HG02759 (cell line): ENCODE measurements at regions not wholly inside any gene's neighbourhood (a gene's known extent, or its start where the extent isn't known, plus 50 kb on each side); places are given as distances from the start of the nearest gene placed in this dataset.

Experiments used
- ATAC-seq: cut with Tn5 transposase; IDR thresholded peaks from one replicate; pipeline ENCODE4 v1.9.1; 2021; ENCODE audit warnings: mild to moderate bottlenecking, moderate library complexity; ENCODE audit not compliant: unreplicated experiment

DNA sequence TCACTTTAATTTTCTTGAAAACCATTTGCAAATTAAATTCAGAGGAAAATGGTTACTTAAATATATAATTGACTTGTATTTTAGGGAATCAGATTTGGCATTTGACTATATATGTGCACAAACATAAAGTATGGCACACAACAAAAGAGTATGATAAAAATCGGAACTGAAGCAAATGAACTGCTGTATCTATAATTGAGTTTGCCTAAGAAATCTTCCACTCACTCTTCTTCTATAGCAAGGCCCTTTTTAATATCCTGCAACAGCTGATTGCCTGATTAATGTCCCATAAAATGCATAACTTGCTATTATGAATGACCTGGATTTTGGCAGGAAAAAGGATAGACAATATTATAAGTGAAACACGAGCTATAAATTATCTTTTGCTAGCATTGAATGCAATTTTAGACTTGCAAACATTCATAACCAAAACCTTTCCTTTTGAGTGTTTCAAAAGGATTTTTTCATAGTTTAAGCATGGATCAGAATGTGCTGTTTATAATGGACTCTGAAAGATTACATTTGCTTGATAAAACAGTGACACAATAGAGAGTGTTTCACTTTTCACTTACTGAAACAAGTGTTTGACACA lies 2204.3 kb downstream of the MRPL39 start:
- no peak for ATAC-seq

DNA sequence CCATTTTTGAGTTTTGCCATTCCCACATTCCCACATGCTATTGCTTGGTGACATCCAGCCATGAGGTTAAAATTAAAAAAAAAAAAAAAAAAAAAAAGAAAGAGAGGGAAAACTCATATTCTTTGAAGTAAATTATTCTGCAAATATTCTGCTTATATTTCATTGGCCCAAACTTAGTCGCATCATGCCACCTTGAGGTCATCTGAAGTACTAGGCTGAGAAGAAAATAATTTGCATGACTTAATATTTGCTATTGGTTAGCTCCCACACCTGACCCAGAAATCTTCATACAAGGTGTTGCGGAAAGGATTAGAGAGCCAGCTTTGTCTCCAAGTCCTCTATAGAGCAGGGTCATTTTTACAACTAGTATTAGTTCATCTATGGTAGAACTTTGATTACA lies 2206.0 kb downstream of the MRPL39 start:
- ATAC-seq, result no peak

DNA sequence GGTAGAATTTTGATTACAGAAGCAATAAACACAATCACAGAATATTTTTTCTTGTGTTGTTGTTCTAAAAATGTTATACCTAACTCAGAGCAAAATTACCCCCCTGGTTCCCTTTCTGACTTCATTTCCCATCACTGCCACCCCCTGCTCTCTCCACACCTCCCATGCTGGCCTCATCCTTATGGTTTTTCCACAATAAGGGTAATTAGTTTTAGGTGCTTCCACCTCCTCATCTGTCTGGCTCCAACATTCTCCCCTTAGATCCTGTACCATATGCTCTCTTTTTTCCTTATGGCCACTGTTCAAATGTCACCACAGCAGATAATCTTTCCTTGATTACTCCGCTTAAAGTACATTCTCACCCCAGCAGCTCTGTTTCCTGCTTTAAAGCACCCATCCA lies 2208.6 kb downstream of the MRPL39 start:
- ATAC-seq, result no peak

DNA sequence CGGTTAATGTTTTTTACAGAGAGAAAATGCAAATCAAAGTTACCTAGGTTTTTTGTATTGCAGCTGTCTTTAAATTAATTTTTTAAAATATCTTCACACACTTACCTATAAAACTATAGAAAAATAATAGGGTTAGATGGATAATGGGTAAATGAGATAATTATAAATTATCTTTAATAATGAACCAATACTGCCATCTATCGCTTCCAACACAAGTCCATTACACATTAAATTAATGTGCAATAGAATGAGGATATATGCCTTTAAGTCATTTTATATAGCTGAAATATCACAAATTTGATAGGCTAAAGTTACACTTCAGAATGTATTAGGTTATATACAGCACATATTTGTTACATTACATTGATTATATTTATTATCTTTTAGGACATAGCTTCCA lies 2212.8 kb downstream of the MRPL39 start:
- no peak for ATAC-seq

DNA sequence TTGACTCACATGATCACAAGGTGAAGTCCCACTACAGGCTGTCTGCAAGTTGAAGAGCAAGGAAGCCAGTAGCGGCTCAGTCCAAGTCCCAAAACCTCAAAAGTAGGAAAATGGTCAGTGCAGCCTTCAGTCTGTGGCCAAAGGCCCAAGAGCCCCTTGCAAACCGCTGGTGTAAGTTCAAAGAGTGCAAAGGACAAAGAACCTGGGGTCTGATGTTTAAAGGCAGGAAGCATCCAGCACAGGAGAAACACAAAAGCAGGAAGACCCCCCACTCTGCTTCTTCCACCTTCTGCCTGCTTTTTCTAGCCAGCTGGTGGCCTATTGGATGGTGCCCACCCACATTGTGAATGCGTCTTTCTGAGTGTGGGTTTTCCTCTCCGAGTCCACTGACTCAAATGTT lies 2222.6 kb downstream of the MRPL39 start:
- ATAC-seq, result no peak

DNA sequence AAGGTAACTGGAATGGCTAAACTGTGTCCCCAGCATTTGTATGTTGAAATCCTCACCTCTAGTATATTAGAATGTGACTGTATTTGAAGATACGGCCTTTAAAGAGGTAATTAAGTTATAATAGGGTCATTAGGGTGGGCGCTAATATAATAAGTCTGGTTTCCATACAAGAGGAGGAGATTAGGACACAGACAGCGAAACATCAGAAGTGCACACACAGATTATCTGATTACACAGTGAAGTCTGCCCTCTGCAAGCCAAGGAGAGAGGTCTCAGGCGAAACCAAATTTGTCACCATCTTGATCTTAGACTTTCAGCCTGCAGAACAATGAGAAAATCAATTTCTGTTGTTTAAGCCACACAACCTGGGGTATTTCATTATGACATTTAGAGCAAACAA lies 2233.1 kb downstream of the MRPL39 start:
- ATAC-seq, result no peak

DNA sequence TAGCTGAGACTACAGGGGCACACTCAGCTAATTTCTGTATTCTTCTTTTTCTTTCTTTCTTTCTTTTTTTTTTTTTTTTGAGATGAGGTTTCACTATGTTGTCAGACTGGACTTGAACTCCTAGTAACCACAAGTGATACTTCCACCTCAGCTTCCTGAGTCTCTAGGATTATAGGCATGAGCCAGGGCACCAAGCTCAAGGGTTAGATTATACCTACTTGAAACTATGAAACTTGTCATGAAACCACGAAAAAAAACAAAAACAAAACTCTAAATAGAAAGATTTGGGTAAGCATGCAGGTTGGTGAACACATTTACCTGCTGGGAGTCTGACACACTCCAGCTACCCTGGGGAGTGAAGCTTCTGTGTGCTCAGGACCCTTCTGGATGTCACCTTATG lies 2250.4 kb downstream of the MRPL39 start:
- ATAC-seq, result no peak

DNA sequence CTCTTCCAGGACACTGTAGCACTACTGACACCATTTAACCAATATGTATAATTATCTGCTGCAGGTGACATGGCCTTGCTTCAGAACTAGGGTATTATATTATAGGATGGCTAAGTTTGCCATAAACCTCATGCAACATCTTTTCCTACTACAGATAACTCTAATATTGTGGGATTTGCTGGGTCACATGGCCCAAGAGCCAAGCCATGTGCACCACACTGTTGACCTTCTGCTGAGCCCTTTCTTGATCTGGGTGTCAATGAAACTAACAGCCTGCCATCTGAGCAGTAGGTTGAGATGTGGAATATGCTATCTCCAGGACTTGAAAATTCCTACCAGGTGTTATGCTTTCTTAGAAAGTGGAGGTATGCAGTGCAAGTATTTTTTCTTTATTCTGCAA lies 2291.1 kb downstream of the MRPL39 start:
- ATAC-seq, result no peak

DNA sequence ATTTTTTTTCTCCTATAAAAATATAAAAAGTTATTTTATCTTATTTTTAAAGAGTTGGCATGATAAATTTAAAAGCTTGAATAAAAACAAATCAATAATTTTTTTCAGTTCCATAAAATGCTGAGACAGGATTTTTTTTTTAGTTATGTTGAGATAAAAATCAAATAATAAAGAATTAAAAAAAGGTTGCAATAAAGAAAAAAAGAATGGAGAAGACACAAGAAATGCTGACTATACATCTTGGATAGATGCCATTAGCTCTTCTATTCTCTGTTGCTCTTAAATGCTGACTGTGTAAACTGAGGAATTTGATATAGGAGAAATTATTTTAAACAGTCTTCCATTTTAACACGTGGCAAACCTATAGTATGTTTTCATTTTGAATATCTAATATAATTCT lies 2298.5 kb downstream of the MRPL39 start:
- ATAC-seq, result no peak

DNA sequence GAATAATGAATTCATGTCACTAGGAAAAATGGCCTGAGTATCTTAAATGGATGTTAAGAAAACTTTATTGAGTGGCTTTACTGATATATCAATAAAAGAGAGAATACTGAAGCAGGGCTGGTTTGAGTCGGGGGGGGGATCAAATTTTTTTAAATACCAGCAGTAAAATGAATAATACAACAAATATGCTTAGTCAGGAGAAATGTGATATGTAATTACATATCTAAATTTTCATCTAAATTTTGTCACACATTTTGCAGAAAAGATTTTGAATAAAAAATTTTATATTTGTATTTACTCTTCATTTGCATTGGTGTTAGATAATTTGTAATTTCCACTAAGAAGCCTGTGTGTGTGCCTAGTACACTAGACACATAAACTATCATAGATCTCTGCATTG lies 2300.2 kb downstream of the MRPL39 start:
- no peak for ATAC-seq

DNA sequence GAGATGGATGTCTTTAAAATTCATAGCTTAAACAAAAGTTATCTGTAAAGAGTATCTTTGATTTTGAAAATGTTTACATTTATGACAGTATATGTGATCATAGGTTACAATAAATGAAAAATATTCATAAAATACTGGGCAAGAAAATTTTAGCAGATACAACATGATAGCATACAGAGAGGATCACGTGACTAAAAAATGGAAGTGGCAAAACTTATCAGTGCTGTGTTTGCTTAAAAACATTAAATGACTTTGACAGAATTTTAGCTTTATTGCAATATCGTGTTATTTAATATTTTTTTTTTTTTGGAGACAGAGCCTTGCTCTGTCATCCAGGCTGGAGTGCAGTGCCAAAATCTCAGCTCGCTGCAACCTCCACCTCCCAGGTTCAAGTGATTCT lies 2294.1 kb downstream of the NCAM2 start:
- no peak for ATAC-seq

DNA sequence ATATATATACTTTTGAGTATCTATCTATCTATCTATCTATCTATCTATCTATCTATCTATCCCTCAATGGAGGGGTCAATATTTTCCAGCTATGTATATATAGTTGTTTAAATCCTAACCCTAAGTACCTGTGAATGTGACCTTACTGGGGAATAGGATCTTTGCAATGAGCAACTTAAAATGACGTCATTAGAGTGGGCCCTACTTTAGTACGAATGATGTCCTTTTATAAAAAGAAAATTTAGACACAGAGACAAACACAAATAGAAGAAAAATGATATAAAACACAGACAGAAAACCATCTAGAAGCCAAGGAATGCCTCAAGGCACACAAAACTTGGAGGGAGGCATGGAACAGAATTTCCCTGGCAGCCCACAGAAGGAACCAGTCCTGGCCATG lies 2283.7 kb downstream of the NCAM2 start:
- no peak for ATAC-seq

DNA sequence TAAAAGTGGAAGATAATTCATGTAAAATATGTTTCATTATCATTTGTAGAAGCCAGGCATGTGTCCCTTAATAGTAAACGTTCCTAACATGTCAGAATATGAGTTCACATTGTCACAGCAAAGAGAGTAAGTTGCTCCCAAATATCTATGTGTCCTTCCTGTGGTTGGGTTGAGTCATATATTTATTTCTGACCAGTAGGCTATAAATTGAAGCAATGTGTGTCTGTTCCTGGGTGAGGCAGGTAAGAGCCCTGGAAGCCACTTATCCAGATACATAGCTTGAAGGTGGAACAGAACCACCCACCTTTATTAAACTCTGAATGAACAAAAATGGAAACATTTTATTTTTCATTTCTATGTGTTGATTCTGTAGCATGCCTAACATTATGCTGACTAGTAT lies 2251.6 kb downstream of the NCAM2 start:
- no peak for ATAC-seq

DNA sequence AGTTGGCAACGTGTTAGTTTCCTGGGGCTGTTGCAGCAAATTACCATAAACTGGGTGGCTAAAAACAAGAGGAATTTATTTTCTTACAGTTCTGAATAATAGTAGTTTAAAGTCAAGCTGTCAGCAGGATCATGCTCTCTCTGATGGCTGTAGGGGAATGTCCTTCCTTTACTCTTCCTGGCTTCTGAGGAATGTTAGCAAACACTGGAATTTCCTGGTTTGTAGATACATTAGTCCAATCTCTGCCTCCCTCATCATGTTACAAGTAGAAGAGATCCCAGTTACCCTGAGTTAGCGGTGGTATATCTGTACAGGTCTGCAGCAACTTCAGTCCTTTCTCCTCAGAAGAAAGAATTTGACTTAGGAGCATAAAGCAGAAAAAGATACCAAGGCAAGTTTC lies 2249.1 kb downstream of the NCAM2 start:
- ATAC-seq, result no peak

DNA sequence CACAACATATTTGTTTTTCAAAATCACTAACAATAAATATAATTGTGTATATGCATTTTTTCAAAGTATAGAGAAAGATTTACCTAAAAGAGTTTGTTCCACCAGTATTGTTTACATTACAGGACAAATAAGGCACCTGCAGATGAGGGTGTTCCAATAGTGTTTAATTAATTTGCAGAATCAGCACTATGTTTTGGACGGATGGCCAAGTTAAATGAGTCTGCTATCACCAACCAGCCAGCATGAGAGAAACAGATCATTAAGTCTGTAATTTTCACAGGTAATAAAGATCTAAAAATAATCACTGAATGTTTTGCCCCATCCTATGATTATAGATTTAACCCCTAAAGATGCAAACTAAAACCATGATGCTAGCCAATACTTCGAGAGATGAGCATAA lies 2247.0 kb downstream of the NCAM2 start:
- ATAC-seq, result no peak

DNA sequence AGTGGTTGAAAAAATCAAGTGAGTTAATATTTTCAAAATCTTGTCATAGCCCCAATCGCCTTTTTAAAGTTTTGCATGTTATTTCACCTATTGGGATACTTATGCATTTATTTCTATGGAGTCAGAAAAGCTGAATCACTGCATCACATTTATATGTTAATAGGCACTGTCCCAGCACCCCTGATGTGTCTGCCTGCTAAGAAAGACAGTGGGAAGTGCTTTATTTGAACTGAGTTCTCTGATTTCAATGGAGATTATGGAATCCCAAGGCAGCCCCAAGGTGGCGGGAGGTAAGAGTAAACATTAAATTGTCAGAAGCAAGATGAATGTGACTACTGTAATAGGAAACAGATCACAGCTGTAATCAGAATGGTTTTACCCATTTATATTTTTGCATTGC lies 2225.7 kb downstream of the NCAM2 start:
- no peak for ATAC-seq

DNA sequence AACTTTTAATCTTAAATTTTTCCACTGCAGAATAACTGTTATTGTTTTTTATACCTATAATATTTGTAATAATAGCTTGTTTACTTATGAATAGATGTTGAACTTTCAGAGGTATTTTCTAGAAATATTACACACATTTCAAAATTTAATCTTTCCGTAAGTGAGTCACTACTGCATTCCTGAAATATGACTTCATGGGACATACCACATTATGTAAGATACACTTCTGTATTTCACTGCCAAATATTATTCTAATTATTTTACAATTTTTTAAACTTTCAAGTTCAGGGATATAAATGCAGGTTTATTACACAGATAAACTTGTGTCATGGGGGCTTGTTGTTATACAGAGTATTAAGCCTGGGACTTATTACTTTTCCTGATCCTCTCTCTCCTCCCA lies 2220.5 kb downstream of the NCAM2 start:
- ATAC-seq, result no peak

DNA sequence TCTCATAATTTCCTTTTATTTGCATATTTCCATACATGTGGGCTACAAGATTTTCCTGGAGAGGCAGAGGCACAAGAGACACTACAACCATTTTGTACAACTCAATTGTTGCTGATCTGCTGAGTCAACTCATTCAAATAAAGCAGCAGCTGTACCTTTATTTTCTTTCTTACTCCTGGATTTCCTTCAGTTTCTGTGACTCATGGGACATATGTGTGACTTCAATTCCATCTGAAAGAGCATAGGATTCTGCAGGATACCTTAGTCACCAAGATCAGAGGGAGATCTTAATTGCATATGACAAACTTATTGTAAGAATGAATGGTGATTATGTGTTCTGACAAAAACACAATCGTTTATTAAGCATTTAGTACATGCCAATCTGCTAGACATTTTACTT lies 2219.4 kb downstream of the NCAM2 start:
- ATAC-seq, result no peak

DNA sequence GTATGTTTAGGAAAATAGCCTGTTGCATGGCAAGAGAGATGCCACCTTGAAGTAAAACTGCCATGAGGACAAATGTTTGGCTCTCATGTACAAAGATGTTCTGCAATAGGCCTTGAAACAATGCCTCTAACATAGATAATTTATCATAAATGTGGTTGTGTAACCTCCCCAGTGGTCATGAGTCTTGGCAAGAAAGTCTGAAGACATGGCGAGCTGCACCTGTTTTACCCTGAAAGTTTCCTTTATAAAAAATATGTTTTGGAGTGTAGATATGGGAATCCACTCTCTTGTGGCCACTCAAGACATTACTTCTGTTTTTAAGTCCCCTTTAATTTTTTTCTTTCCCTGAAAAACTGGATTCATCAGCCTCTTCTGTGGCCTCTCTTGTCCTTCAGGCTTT lies 2217.1 kb downstream of the NCAM2 start:
- ATAC-seq, result no peak
